HepG2 (cell line): ENCODE measurements at regions not wholly inside any gene's neighbourhood (a gene's known extent, or its start where the extent isn't known, plus 50 kb on each side); places are given as distances from the start of the nearest gene placed in this dataset.

ENCODE experiments used
- ATAC-seq: fragments of 200-7000 bp; cut with Tn5 transposase; 3 replicates; pipeline ENCODE4 v1.9.1; 2020; ENCODE audit warnings: mild to moderate bottlenecking, moderate library complexity
- BruUV-seq: library from RNA; stranded (reverse); fragments of 400-500 nt; replicated peaks from 2 replicates; lab custom pipeline; 2021; lab: Mats Ljungman, UMichigan
- CTCF ChIA-PET: fragments of 300-600 bp; formaldehyde crosslinking; extraction: SDS; loops from one replicate; lab custom pipeline; 2021; ENCODE audit warnings: low total read pairs, inconsistent platforms, low intra/inter-chr PET ratio; lab: Yijun Ruan, JAX
- POLR2A ChIA-PET: fragments of 350-600 bp; sonication (Branson Sonifier 250); formaldehyde crosslinking; loops from one replicate; lab custom pipeline; 2020; ENCODE audit warnings: antibody characterized with exemption, inconsistent platforms; lab: Yijun Ruan, JAX
- DNase-seq: peaks from one replicate; pipeline ENCODE4 v3.0.0-alpha.2; 2015; ENCODE audit warnings: low spot score
- FAIRE-seq: peaks from 3 replicates; lab custom pipeline; 2011; peaks lifted over from hg19 to GRCh38; lab: Jason Lieb, UNC
- H2AFZ ChIP-seq: one replicate; pipeline ENCODE4 v1.6.1; 2011; ENCODE audit warnings: low read length, inconsistent platforms
- H3K27ac ChIP-seq: fragments of 300-600 bp; 3 replicates; pipeline ENCODE4 v1.8.0; 2011; ENCODE audit warnings: mixed run types, mild to moderate bottlenecking, mixed read lengths, low read length, inconsistent platforms; ENCODE audit not compliant: insufficient read depth; ENCODE audit errors: extremely low read length
- H3K27me3 ChIP-seq, 2 experiments: fragments of 200-600 bp in 1 of 2; 2 replicates in 1 of 2; 3 replicates in 1 of 2; pipeline versions ENCODE4 v1.6.0 to v1.8.0; 2011; ENCODE audit warnings: low read length in 2 of 2, mild to moderate bottlenecking in 2 of 2, moderate library complexity in 2 of 2, inconsistent platforms in 1 of 2; ENCODE audit not compliant: insufficient read depth in 2 of 2, control insufficient read depth in 1 of 2
- H3K36me3 ChIP-seq, 2 experiments: fragments of 200-600 bp in 1 of 2; replicated peaks in 1 of 2; 2 replicates in 1 of 2; 3 replicates in 1 of 2; pipeline versions ENCODE4 v1.5.1 to v1.8.0; 2011; ENCODE audit warnings: low read length in 2 of 2, inconsistent platforms in 1 of 2; ENCODE audit not compliant: insufficient read depth in 2 of 2, control insufficient read depth in 1 of 2
- H3K4me1 ChIP-seq: 2 replicates; pipeline ENCODE4 v1.5.1; 2012; ENCODE audit warnings: low read length, inconsistent platforms; ENCODE audit not compliant: insufficient read depth
- H3K4me2 ChIP-seq: 2 replicates; pipeline ENCODE4 v1.6.0; 2011; ENCODE audit warnings: low read depth, low read length, inconsistent platforms
- H3K4me3 ChIP-seq, 3 experiments: fragments of 200-600 bp in 1 of 3; sonication (generic), shearing (Covaris generic) in 1 of 3; replicated peaks in 1 of 3; 2 replicates each; pipeline ENCODE4 v1.5.1; 2011 to 2016; ENCODE audit warnings: low read length in 3 of 3, inconsistent platforms in 2 of 3, low read depth in 2 of 3, mild to moderate bottlenecking in 2 of 3, control low read depth in 1 of 3, mixed read lengths in 1 of 3; ENCODE audit not compliant: insufficient read depth in 1 of 3
- H3K79me2 ChIP-seq: one replicate; pipeline ENCODE4 v1.6.1; 2011; ENCODE audit warnings: low read length, inconsistent platforms; ENCODE audit not compliant: insufficient read depth
- H3K9ac ChIP-seq: 2 replicates; pipeline ENCODE4 v1.6.0; 2011; ENCODE audit warnings: mild to moderate bottlenecking, low read depth, low read length, inconsistent platforms; ENCODE audit not compliant: insufficient read depth
- H3K9me3 ChIP-seq: 2 replicates; pipeline ENCODE4 v1.5.1; 2012; ENCODE audit warnings: mild to moderate bottlenecking, low read length
- H4K20me1 ChIP-seq: 2 replicates; pipeline ENCODE4 v1.6.0; 2011; ENCODE audit warnings: inconsistent platforms, mild to moderate bottlenecking, low read length, moderate library complexity; ENCODE audit not compliant: insufficient read depth
- ELF1 ChIP-seq: sonication (generic); formaldehyde crosslinking; IDR thresholded peaks from 2 replicates; pipeline ENCODE4 v1.4.0; 2020; ENCODE audit warnings: missing genetic modification reagents
- KDM5A ChIP-seq: fragments of 200-600 bp; sonication (generic); IDR thresholded peaks from 2 replicates; pipeline ENCODE4 v1.7.0; 2018; ENCODE audit warnings: antibody characterized with exemption, mild to moderate bottlenecking, low read length, borderline replicate concordance
- RAD21 ChIP-seq: fragments of 450-650 bp; formaldehyde crosslinking; IDR thresholded peaks from 2 replicates; pipeline ENCODE4 v1.5.0; 2020; ENCODE audit warnings: mild to moderate bottlenecking
- ZNF251 ChIP-seq: sonication (generic); formaldehyde crosslinking; IDR thresholded peaks from 2 replicates; pipeline ENCODE4 v1.9.0; 2021; ENCODE audit warnings: mild to moderate bottlenecking, missing genetic modification reagents
- ZNF331 ChIP-seq: sonication (generic); formaldehyde crosslinking; IDR thresholded peaks from 2 replicates; pipeline ENCODE4 v1.4.0; 2020; ENCODE audit warnings: missing genetic modification reagents
- ZNF33A ChIP-seq: sonication (generic); formaldehyde crosslinking; IDR thresholded peaks from 2 replicates; pipeline ENCODE4 v1.5.1; 2020; ENCODE audit warnings: missing genetic modification reagents, mild to moderate bottlenecking, moderate library complexity, borderline replicate concordance
- ZNF550 ChIP-seq: sonication (generic); formaldehyde crosslinking; IDR thresholded peaks from 2 replicates; pipeline ENCODE4 v1.4.0; 2020; ENCODE audit warnings: mild to moderate bottlenecking, missing genetic modification reagents, borderline replicate concordance
- WGBS: methylation state at CpG from one replicate; pipeline ENCODE4 v1.1.6; 2017; ENCODE audit warnings: low lambda C conversion rate; 5-methylcytosine and 5-hydroxymethylcytosine counted together
- in situ Hi-C: cut with HindIII; loops from 2 replicates; pipeline ENCODE4 v1.10.0; 2017; ENCODE audit warnings: low pct_unique_long_range_greater_than_20kb; ENCODE audit not compliant: extremely low pct_ligation_motif_present
- intact Hi-C: fragments of 100-400 bp; cut with micrococcal nuclease; formaldehyde crosslinking; loops from one replicate; pipeline ENCODE4 v1.10.0; 2022; ENCODE audit not compliant: unreplicated experiment
- TF ChIP-seq, protein P1 (sequence below): sonication (generic); formaldehyde crosslinking; IDR thresholded peaks from 2 replicates; pipeline ENCODE4 v1.4.0; 2020; ENCODE audit warnings: mild to moderate bottlenecking, missing genetic modification reagents, borderline replicate concordance
- TF ChIP-seq, protein P2 (sequence below): sonication (generic); formaldehyde crosslinking; IDR thresholded peaks from 2 replicates; pipeline ENCODE4 v1.4.0; 2020; ENCODE audit warnings: mild to moderate bottlenecking, missing genetic modification reagents

GRCh38 chr14:89022274-89022673, 197.8 kb downstream of the TTC8 start:
- no peak for FAIRE-seq
- H3K9me3 ChIP-seq: no peaks in the 10 kb centered on the region
- H3K36me3 ChIP-seq: no peaks in the 10 kb centered on the region
- H3K27ac ChIP-seq: no peak overlapping the region
- POLR2A ChIA-PET: no interaction called here
- BruUV-seq: no TSS peak
- no peak for ATAC-seq
- no peak for TF ChIP-seq ELF1 (CRISPR knock-in tag)
- no peaks in the 10 kb centered on the region; a peak in 2 of 5 replicates for H3K27me3 ChIP-seq
- intact Hi-C loops (no loop called here), in situ Hi-C loops (loop anchor here (25.0 kb wide), 1 partner anchor 535 kb away; no protein-coding TSS in a partner anchor)
- DNase-seq: no peak
- WGBS: 77% methylated on average over 4 of the region's 4 CpGs
- no peak overlapping the region for H3K9ac ChIP-seq
- H3K79me2 ChIP-seq: no peaks in the 10 kb centered on the region
- CTCF ChIA-PET: no interaction called here
- H2AFZ ChIP-seq: no peak overlapping the region
- no peak overlapping the region for H3K4me2 ChIP-seq
- H4K20me1 ChIP-seq: no peaks in the 10 kb centered on the region
- H3K4me1 ChIP-seq: peaks cover 14% of the 10 kb centered on the region
- H3K4me3 ChIP-seq: no peak overlapping the region

DNA sequence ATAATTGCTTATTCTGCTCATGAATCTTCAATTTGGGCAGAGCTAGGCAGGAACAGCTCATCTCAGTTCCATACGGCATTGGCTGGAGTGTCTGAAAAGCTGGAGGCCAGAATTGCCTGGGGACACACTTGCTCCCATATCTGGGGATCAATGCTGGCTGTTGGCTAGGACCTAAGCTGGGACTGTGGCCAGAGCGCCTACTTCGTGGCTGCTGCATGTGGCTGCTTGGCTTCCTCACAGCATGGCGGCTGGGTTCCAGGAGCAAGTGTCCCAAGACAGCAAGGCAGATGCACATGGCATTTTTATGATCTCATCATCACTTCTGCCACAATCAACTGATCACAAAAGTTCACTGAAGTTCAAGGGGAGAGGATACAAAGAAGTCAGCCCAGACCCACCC, 200.2 kb downstream of the TTC8 start:
- 100% methylated on average over 2 of the region's 4 CpGs for WGBS
- BruUV-seq: no TSS peak
- Histone ChIP-seq H3K27ac (no peak overlapping the region), H3K9me3 (no peaks in the 10 kb centered on the region), H3K9ac (no peak overlapping the region), H3K4me1 (peaks cover 30% of the 10 kb centered on the region), H3K36me3 (no peaks in the 10 kb centered on the region), H3K4me2 (no peak overlapping the region), H3K27me3 (no peaks in the 10 kb centered on the region; a peak in 2 of 5 replicates), H3K79me2 (no peaks in the 10 kb centered on the region), H2AFZ (no peak overlapping the region), H4K20me1 (no peaks in the 10 kb centered on the region), H3K4me3 (no peak overlapping the region)
- no peak for DNase-seq
- in situ Hi-C loops: loop anchor here (25.0 kb wide), 2 partner anchors 537 to 738 kb away; no protein-coding TSS in a partner anchor
- intact Hi-C loops: loop anchor here (5.0 kb wide), 2 partner anchors 743 to 888 kb away; no protein-coding TSS in a partner anchor
- ATAC-seq: no peak
- POLR2A ChIA-PET: no interaction called here
- CTCF ChIA-PET: no interaction called here
- no peak for FAIRE-seq
- TF ChIP-seq ZNF251: no peak
- no peak for TF ChIP-seq ZNF33A
- TF ChIP-seq KDM5A: no peak
- no peak for TF ChIP-seq ZNF331 (CRISPR knock-in tag)
- TF ChIP-seq RAD21 (CRISPR knock-in tag): no peak
- no peak for TF ChIP-seq ZNF550 (CRISPR knock-in tag)
- TF ChIP-seq, protein P1, sequence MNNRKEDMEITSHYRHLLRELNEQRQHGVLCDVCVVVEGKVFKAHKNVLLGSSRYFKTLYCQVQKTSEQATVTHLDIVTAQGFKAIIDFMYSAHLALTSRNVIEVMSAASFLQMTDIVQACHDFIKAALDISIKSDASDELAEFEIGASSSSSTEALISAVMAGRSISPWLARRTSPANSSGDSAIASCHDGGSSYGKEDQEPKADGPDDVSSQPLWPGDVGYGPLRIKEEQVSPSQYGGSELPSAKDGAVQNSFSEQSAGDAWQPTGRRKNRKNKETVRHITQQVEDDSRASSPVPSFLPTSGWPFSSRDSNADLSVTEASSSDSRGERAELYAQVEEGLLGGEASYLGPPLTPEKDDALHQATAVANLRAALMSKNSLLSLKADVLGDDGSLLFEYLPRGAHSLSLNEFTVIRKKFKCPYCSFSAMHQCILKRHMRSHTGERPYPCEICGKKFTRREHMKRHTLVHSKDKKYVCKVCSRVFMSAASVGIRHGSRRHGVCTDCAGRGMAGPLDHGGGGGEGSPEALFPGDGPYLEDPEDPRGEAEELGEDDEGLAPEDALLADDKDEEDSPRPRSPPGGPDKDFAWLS (CRISPR knock-in tag): no peak
- TF ChIP-seq, protein P2, sequence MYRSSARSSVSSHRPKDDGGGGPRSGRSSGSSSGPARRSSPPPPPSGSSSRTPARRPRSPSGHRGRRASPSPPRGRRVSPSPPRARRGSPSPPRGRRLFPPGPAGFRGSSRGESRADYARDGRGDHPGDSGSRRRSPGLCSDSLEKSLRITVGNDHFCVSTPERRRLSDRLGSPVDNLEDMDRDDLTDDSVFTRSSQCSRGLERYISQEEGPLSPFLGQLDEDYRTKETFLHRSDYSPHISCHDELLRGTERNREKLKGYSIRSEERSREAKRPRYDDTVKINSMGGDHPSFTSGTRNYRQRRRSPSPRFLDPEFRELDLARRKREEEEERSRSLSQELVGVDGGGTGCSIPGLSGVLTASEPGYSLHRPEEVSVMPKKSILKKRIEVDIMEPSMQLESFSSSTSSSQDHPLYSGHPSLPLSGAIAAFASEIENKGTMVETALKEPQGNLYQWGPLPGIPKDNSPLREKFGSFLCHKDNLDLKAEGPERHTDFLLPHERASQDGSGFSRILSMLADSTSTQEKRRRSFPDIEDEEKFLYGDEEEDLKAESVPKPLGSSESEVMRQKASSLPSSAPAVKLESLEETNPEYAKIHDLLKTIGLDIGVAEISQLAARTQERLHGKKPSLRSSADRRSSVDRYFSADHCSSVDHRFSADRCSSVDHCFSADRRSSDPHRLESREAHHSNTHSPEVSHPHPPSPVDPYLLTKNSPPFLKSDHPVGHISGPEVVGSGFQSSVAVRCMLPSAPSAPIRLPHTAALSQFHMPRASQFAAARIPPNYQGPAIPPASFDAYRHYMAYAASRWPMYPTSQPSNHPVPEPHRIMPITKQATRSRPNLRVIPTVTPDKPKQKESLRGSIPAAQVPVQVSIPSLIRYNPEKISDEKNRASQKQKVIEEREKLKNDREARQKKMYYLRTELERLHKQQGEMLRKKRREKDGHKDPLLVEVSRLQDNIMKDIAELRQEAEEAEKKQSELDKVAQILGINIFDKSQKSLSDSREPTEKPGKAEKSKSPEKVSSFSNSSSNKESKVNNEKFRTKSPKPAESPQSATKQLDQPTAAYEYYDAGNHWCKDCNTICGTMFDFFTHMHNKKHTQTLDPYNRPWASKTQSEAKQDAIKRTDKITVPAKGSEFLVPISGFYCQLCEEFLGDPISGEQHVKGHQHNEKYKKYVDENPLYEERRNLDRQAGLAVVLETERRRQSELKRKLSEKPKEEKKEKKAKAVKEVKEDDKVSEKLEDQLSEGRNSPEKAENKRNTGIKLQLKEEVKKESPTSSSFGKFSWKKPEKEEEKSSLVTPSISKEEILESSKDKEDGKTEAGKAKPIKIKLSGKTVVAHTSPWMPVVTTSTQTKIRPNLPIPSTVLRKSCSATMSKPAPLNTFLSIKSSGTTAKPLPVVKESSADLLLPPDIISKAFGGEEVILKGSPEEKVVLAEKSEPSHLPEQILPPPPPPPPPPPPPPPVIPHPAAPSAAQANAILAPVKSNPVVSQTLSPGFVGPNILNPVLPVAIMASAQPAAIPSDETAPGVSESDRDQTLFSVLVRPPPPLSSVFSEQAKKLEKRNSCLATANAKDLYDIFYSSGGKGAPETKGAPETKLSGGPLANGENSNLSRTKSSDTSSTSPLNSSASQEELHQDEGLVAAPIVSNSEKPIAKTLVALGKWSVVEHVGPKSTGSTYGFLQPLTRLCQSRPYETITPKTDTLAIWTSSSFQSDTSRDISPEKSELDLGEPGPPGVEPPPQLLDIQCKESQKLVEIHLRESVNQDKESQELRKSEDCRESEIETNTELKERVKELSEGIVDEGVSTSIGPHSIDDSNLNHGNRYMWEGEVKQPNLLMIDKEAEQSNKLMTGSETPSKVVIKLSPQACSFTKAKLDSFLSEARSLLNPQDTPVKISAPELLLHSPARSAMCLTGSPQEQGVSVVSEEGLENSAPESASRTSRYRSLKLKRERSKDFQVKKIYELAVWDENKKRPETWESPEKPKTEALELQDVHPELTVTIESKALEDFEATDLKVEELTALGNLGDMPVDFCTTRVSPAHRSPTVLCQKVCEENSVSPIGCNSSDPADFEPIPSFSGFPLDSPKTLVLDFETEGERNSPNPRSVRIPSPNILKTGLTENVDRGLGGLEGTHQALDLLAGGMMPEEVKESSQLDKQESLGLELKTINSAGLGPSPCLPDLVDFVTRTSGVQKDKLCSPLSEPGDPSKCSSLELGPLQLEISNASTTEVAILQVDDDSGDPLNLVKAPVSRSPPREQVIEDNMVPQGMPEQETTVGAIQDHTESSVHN (CRISPR knock-in tag): no peak
